A673 (cell line): ENCODE measurements at regions not wholly inside any gene's neighbourhood (a gene's known extent, or its start where the extent isn't known, plus 50 kb on each side); places are given as distances from the start of the nearest gene placed in this dataset.

Source experiments
- EZH2 ChIP-seq: fragments of 200-600 bp; sonication (generic); IDR thresholded peaks from 2 replicates; pipeline ENCODE4 v1.6.1; 2017; ENCODE audit warnings: borderline replicate concordance, low read depth, mild to moderate bottlenecking, mixed read lengths, antibody characterized with exemption, low read length; ENCODE audit not compliant: poor library complexity, severe bottlenecking
- TF ChIP-seq, protein P1 (sequence below): fragments of 300-800, 200-600 bp; sonication (generic); conservative IDR thresholded peaks from 2 replicates; pipeline ENCODE4 v1.5.1; 2017; ENCODE audit warnings: low read depth, mild to moderate bottlenecking, antibody characterized with exemption, low read length, moderate library complexity, mixed read lengths

DNA sequence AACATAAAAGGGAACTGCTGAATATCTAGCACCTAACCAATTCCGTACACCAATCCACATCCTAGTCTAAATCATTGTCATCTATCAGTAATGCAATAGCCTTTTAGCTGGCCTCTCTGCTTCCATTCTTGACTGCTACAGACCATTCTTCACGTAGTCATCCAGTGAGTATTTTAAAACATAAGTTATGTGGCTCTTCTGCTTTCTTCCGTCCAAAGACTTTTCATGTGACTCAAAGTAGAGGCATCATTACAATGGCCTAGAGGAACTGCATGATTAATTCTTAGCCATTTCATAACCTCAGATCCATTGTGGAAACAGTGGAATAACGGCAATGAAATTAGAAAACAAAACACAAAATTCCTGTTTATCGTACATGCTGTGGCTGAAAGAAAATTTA is 88.9 kb upstream of the CBLB start:
- TF ChIP-seq, protein P1, sequence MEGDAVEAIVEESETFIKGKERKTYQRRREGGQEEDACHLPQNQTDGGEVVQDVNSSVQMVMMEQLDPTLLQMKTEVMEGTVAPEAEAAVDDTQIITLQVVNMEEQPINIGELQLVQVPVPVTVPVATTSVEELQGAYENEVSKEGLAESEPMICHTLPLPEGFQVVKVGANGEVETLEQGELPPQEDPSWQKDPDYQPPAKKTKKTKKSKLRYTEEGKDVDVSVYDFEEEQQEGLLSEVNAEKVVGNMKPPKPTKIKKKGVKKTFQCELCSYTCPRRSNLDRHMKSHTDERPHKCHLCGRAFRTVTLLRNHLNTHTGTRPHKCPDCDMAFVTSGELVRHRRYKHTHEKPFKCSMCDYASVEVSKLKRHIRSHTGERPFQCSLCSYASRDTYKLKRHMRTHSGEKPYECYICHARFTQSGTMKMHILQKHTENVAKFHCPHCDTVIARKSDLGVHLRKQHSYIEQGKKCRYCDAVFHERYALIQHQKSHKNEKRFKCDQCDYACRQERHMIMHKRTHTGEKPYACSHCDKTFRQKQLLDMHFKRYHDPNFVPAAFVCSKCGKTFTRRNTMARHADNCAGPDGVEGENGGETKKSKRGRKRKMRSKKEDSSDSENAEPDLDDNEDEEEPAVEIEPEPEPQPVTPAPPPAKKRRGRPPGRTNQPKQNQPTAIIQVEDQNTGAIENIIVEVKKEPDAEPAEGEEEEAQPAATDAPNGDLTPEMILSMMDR = no peak
- no peak for TF ChIP-seq EZH2
